ENCODE measurements at regions not wholly inside any gene's neighbourhood (a gene's known extent, or its start where the extent isn't known, plus 50 kb on each side); places are given as distances from the start of the nearest gene placed in this dataset.

GRCh38 chr7:56491636-56492425 is 375.6 kb upstream of the NUPR2 start:
- no peak for TF ChIP-seq RAD21 (IDR thresholded peaks at IDR 0.05; ENCODE audit: insufficient read depth, low read depth, low read length)
- TF ChIP-seq SRF (IDR thresholded peaks at IDR 0.05; ENCODE audit: low read depth in 2 of 2, low read length in 2 of 2): no peak
- no peak for TF ChIP-seq ZNF274 (IDR thresholded peaks at IDR 0.05; ENCODE audit: insufficient read depth, insufficient read length)
- TF ChIP-seq POLR2AphosphoS5 (IDR thresholded peaks at IDR 0.05; ENCODE audit: low read length): no peak
- no peak for TF ChIP-seq EZH2 (IDR thresholded peaks at IDR 0.05; ENCODE audit: borderline replicate concordance, control insufficient read depth, low read depth, low read length)
- TF ChIP-seq CHD1 (IDR thresholded peaks at IDR 0.05; ENCODE audit: low read depth, low read length): no peak
- no peak for TF ChIP-seq CTCF (IDR thresholded peaks at IDR 0.05 in 2 of 3, conservative IDR thresholded peaks at IDR 0.05 in 1 of 3; ENCODE audit: control insufficient read depth in 2 of 3, extremely low read depth in 1 of 3, insufficient read depth in 1 of 3, low read depth in 3 of 3, low read length in 3 of 3)
- TF ChIP-seq SIN3A (IDR thresholded peaks at IDR 0.05; ENCODE audit: low read depth, low read length): no peak
- TF ChIP-seq SMARCA5 (IDR thresholded peaks at IDR 0.05): no peak
- TF ChIP-seq MAX (IDR thresholded peaks at IDR 0.05; ENCODE audit: low read depth, low read length): no peak
- TF ChIP-seq ETV6 (conservative IDR thresholded peaks at IDR 0.05 in 1 of 2, IDR thresholded peaks at IDR 0.05 in 1 of 2; ENCODE audit: borderline replicate concordance in 1 of 2, low read depth in 1 of 2): no peak
- TF ChIP-seq EP300 (IDR thresholded peaks at IDR 0.05; ENCODE audit: borderline replicate concordance in 1 of 2, control insufficient read depth in 1 of 2, low read depth in 2 of 2, low read length in 2 of 2): no peak
- TF ChIP-seq SIX5 (IDR thresholded peaks at IDR 0.05; ENCODE audit: low read depth, low read length, severe bottlenecking): no peak

Measured in GM12878 (cell line).